ENCODE measurements at regions not wholly inside any gene's neighbourhood (a gene's known extent, or its start where the extent isn't known, plus 50 kb on each side); places are given as distances from the start of the nearest gene placed in this dataset.
"Not testable (repeated sequence)": the region's sequence is repeated elsewhere in the genome, so short reads cannot be mapped to it uniquely, and the experiment has no call there.

GRCh38 chr6:144955392-144955791, 670.3 kb downstream of the UTRN start:
- DNase-seq (ENCODE audit: low read depth in 2 of 2) = no peak

GRCh38 chr6:144955859-144956258, 670.7 kb downstream of the UTRN start:
- DNase-seq (ENCODE audit: low read depth in 2 of 2) = no peak

DNA sequence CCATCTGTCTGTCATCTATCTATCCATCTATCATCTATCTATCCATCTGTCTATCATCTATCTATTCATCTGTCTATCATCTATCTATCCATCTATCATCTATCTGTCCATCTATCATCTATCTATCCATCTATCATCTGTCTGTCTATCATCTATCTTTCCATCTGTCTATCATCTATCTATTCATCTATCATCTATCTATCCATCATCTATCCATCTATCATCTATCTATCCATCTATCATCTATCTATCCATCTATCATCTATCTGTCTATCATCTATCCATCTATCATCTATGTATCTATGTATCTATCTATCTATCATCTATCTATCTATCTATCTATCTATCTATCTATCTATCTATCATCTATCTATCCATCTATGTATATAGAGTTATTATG, 671.6 kb downstream of the UTRN start:
- not testable (repeated sequence) for DNase-seq (ENCODE audit: low read depth in 2 of 2)

DNA sequence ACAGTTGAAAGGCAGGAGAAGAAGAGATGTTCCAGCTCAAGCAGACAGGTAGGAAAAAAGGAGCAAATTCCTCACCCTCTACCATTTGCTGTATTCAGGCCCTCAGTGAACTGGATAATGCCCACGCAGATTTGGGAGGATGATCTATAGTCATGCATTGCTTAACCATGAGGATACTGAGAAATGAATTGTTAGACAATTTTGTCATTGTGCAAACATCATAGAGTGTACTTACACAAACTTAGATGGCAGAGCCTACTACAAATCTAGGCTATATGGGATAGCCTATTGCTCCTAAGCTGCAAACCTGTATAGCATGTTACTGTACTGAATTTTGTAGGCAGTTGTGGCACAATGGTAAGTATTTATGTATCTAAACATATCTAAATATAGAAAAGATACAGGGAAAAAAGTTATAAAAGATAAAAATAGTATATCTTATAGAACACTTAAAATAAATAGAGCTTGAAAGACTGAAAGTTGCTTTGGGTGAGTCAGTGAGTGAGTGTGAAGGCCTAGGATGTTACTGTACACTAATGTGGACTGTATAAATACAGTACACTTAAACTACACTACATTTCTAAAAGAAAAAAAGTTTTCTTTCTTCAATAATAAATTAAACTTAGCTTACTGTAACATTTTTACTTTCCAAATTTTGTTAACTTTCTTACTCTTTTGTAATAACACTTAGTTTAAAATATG, 672.3 kb downstream of the UTRN start:
- DNase-seq (ENCODE audit: low read depth in 2 of 2) = no peak

- DNase-seq (ENCODE audit: low read depth in 2 of 2) = no peak
These were observed 684.0 kb downstream of the UTRN start for GRCh38 chr6:144969154-144969553.

GRCh38 chr6:144969602-144970272, 684.6 kb downstream of the UTRN start:
- DNase-seq (ENCODE audit: low read depth in 2 of 2) = no peak

- DNase-seq (ENCODE audit: low read depth in 2 of 2) = not testable (repeated sequence)
These were observed 692.2 kb downstream of the UTRN start for GRCh38 chr6:144977250-144977864.

GRCh38 chr6:144978208-144978607, 693.1 kb downstream of the UTRN start:
- no peak for DNase-seq (ENCODE audit: low read depth in 2 of 2)

- DNase-seq (ENCODE audit: low read depth in 2 of 2) = no peak
These were observed 701.1 kb downstream of the UTRN start for GRCh38 chr6:144986271-144986670.

- DNase-seq (ENCODE audit: low read depth in 2 of 2) = no peak
These were observed 704.4 kb downstream of the UTRN start for GRCh38 chr6:144989319-144990107.

DNA sequence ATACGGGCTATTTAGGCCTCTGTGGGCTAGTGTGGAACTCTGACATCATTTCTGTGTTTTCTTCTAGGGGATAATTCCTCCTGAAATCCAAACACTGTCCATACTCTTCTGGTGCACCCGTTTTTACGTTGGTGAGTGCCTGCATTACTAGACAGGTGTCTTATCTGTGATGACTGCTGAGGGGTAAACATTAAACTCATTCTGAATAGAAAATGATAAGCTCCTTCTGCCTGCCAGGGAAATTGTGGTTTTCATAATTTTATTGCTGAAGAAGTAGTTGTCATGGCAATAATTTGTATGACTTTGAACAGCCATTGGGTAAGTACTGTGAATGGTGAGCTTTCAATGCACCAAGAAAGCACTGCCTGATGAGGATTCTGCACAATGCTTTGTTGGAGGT, 705.6 kb downstream of the UTRN start:
- DNase-seq (ENCODE audit: low read depth in 2 of 2) = no peak

- no peak for DNase-seq (ENCODE audit: low read depth in 2 of 2)
These were observed 708.7 kb downstream of the UTRN start for GRCh38 chr6:144993870-144994269.

- no peak for DNase-seq (ENCODE audit: low read depth in 2 of 2)
These were observed 712.9 kb downstream of the UTRN start for GRCh38 chr6:144997996-144998395.

GRCh38 chr6:144999127-144999526, 714.0 kb downstream of the UTRN start:
- DNase-seq (ENCODE audit: low read depth in 2 of 2) = no peak

GRCh38 chr6:145003145-145003544, 718.0 kb downstream of the UTRN start:
- DNase-seq (ENCODE audit: low read depth in 2 of 2) = no peak

DNA sequence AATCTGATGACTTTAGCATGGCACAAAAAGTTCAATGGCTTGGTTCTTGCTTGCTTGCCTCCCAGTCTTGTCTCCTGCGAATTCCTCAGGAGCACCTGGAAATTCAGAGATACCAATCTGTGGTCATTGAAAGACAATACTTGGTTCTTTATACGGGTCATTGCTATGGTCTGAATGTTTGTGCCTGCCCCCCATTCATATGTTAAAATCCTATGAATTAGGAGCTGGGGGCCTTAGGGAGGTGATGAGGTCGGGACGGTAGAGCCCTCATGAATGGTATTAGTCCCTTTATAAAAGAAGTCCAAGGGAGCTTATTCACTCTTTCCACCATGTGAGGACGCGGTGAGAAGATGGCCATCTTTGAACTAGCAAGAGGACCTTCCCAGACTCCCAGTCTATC, 721.8 kb downstream of the UTRN start:
- no peak for DNase-seq (ENCODE audit: low read depth in 2 of 2)

- DNase-seq (ENCODE audit: low read depth in 2 of 2) = no peak
These were observed 723.6 kb downstream of the UTRN start for GRCh38 chr6:145008715-145009114.

- DNase-seq (ENCODE audit: low read depth in 2 of 2) = no peak
These were observed 724.6 kb downstream of the UTRN start for GRCh38 chr6:145009711-145010110.

DNA sequence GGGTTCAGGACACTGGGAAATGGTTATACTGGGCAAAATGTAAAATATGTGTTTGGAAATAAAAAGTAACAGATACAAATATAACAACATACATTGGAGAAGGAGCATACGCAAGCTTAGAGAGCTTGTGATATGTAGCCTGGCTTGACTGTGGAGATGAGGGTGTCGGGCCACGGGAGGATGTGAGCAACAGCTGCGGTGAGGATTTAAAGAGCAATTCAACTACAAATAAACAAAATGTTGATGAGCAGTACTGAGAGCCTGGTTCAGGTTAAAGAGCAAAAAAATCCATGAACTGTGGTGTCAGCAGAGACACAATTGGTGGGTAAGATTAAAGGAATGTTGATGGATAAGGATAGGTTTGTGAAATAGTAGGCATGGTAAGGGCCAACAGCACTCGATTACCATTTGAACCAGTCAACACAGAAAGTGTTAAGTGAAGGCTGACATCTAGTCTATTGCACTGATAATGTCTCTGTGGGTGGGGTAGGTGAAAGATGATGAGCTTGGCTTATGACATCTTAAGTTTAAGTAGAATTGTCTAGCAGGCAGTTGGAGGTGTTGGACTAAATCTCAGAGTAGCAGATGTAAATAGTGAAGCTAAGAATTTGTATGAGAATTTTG, 723.2 kb downstream of the EPM2A start:
- DNase-seq (ENCODE audit: low read depth in 2 of 2) = no peak

DNA sequence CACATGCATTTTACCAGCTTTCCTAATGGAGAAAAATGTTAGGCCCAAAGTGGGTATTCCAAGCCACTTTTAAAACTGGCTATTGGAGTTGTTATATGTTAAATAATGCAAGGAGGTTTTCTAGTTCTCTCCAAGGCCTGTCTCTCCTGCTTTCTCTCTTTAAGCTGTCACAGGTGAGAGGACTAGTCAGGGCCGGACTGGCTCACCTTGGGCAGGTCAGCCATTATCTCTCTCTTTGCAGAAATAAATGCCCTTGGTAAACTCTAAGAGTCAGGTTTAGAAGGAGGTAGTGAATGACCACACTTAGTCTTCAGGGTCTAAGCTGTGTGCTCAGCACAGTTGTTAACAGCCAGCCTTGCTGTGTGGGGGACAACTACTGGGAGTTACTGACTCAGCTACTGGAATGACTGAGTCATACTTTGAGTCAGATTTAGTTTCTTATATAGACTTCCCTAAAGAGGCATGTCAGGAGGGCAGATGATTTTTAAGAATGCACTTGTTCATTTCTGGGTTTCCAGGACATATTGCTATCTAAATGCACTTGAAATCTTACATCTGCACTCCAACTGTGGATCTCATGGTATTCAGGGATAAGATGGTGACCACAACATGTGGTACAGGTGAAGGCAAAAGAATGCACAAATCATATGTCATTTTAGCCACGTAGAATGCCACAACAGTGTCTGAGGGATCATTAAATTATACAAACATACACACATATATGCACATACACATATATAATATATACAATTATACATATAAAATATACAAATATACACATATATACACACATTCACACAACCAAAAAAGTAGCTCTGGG, 719.4 kb downstream of the EPM2A start:
- no peak for DNase-seq (ENCODE audit: low read depth in 2 of 2)

GRCh38 chr6:145017051-145017450, 718.3 kb downstream of the EPM2A start:
- DNase-seq (ENCODE audit: low read depth in 2 of 2) = no peak

Measured in stimulated activated CD8-positive, alpha-beta memory T cell treated with anti-CD3 and anti-CD28 coated beads, Interleukin-15, amount 100 ng/mL, for 4 hours (primary cell).